GM18498 (cell line): ENCODE measurements at regions not wholly inside any gene's neighbourhood (a gene's known extent, or its start where the extent isn't known, plus 50 kb on each side); places are given as distances from the start of the nearest gene placed in this dataset.
"Not testable (repeated sequence)": the region's sequence is repeated elsewhere in the genome, so short reads cannot be mapped to it uniquely, and the experiment has no call there.

Experiments
- ATAC-seq: cut with Tn5 transposase; IDR thresholded peaks from one replicate; pipeline ENCODE4 v1.9.1; 2021; ENCODE audit warnings: mild to moderate bottlenecking, moderate library complexity; ENCODE audit not compliant: unreplicated experiment

DNA sequence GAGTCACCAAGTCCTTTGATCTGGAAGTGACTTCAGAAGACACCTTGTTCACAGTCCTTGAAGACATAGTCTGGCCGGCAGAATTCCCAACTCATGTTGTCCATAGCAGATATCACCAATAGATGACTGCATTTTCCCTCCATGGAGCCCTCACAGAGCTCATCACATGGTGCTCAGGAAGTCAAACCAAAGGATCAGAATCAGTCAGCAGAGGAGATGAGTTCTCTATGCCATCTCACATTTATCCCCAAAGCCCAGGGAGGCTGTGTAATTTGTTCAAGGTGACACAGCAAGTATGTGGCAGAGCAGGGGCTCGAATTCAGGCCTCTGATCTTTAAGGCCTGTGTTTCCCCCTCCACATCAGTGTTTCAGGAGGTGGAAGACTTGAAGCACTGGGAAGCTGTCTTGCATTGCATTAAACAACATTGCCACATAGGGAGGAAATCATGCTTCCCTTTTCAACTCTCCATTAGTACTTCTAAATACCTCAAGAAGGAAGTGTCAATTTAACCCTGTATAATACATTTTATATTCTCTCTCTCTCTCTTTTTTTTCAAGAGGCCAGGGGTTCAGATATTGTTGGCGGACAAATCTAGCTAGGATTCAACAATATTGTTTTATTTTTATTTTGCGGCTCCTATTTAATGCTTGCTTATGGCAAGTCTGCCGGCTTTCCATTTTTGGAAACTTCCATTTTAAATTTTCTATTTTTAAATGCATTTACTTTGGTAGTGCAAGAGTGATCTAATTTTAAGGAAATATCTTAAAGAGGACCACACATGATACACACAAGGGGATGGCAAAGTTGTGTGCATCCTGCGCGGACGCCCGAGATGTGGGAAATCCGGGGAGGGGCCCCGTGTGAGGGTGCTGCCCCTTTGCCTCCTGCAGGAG lies 61.9 kb downstream of the NPIPB5 start:
- not testable (repeated sequence) for ATAC-seq

DNA sequence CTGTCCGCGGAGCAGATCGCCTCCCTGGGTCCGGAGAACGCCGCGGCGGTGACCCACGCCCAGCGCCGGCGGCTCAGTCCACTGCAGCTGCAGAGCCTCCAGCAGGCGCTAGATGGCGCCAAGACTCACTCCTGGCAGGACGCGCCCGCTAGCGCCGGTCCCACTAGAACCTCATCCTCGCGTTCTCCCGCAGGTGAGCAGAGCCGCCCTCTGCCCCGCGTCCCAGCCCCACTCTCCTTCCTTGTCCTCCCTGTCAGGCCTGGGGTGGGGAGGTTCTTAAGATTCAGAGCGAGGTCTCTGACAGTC lies 62.5 kb downstream of the NPIPB5 start:
- ATAC-seq: peak; percentile 89

DNA sequence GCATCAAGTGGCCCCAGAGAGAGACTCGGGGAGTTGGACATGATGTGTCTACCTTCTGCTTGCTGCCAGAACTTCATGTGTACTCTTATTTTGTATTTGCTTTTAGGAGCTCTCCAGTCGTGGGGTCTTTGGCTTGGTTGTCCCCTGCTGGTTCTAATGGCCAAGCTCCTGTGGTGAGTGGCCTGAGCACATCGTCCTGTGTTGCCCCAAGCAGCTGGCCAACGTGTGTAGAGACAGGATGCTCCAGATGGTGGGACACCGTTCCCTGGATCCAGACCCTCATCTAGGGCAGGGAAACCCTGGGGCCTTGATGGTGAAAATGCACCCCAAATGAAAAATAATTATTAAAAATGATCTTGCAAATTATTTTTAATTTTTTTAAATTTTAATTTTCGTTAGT lies 65.8 kb downstream of the NPIPB5 start:
- not testable (repeated sequence) for ATAC-seq

DNA sequence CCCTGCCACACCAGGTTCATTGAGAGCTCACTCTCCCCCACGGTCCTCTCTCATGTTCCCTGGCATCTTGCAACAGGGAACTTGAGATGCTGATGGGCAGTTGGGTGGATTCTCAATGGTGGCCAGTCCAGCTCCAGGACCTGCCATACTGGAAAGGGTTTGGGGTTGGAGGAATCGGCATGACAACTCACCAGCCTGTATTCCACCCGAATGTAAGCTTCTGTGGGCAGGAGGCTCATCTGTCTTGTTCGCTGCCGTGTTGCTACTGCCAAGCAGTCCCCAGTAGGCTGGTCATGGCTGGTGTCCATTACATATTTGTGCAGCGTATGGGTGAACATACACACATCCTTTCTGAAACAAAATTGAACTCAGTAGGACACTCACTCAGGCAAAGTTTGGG lies 72.5 kb downstream of the NPIPB5 start:
- not testable (repeated sequence) for ATAC-seq

DNA sequence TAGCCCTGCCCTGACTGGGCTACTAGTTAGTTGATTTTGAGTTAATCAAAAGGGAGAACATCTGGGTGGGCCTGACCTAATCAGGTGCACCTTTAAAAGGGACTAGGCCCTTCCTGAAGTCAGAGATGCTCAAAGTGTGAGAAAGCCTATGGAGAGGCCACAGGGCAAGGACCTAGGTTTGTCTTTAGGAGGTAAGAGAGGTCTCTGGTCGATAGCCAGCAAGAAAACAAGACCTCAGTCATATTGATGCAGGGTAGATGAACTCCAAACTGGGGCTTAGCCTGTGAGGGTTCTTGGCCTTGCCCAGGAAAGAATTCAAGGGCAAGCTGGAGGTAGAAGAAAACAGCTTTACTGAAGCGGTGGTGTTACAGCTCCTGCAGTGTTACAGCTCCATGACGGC lies 73.8 kb downstream of the NPIPB5 start:
- not testable (repeated sequence) for ATAC-seq

DNA sequence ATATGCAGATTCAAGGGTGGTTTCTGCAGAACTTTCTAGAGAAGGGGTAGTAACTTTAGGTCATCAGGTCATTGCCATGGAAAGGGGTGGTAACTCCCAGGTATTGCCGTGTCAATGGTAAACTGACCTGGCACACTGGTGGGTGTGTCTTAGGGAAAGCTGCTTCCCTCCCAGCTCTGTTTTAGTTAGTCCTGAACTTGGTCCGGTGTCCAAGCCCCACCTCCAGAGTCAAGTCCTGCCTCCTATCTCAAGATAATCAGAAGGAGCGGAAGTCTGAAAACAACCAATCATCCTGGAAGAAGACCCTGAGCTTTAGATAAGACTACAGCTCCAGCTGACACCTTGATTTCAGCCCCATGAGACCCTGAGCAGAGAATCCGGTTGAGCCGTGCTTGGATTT lies 74.2 kb downstream of the NPIPB5 start:
- ATAC-seq: not testable (repeated sequence)

DNA sequence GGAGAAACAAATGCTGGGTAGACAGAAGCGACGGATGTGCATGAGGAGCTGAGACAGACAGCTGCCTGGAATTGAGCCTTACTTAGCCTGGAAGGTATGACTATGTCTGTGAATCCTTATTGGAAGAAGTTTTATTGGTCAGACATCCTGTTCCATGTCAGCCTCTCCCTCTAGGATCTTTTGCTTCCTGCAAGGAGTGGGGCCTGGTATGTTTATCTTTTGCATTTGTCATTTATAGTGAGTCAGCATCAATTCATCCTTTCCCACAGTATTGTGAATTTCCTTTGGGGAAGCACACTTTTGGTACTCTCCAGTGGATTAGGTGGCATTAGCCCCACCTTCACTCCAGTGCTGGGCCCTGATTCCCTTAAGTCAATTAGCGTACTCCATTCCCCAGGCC lies 74.7 kb downstream of the NPIPB5 start:
- ATAC-seq: not testable (repeated sequence)

DNA sequence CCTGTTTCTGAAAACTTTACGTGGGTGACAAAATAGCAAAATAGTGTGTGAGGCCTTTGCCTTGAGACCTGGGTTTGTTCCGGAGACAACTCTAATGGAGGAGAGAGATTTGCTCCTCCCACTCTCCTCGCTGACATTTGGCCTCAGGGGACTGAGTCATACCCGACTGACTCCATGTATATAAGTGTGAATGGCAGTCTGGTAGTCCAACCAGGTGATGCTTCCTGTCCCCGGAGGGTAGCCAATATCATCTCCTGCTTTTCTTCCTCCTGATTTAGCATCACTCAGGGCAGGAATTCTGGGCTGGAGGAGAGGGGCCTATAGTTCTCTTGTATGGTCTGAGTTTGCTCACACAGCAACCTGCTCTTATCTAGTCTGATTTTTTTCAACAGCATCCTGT lies 76.0 kb downstream of the NPIPB5 start:
- ATAC-seq: not testable (repeated sequence)

DNA sequence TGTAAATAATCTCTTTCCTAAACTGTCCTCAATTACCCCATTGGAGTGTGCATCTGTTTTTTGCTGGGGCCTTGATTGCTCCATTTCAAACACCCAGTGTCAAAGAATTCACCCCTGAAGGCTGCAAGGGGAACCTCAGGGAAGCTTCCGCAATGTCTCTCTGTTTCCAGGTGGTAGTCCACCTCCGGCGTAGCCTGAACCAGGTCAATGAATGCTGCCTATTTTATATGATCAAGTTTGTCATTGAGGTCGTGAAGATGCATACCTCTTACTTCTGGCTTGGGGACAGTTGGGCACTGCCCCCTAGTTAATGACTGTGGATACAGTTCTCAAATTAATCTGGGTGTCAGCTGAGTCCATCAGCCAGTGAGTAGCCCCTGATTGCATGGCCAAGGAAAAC lies 79.1 kb downstream of the NPIPB5 start:
- not testable (repeated sequence) for ATAC-seq

DNA sequence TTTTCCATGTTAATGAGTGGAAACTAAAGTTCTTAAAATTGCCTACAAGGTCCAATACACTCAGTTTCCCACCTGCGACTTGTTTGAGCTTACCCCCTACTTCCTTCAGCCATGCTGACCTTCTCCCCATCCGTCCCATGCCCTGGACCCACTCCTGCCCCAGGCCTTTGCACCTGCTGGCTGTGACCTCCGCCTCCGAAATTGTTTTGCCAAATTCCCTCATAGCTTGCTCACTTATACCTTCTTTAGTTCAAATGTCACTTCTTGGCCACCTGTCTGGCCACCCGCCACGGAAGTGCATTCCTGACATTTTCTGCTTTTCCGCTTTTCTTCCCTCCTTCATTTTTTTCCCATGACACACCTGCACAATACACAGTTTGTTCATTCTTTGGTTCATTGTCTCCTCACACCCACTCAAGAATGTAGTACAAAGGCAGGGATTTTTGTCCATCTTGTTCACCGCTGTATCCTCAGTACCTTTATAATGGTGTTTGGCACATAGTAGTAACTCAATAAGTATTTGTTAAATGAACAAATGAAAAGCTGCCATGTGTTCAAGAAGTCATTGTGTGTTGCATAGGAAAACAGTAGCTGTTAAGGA lies 85.9 kb downstream of the NPIPB5 start:
- not testable (repeated sequence) for ATAC-seq

DNA sequence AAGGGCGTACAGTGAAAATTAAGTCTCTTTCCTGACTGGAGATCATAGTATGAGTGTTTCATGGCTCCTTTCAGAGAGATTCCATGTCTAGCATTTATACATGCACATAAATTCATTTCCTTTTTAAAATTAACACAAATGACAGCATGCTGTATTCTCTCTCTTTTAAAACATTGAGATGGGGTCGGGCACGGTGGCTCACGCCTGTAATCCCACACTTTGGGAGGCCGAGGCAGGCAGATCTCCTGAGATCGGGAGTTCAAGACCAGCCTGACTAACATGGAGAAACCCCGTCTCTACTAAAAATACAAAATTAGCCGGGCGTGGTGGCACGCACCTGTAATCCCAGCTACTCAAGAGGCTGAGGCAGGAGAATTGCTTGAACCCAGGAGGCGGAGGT lies 93.1 kb downstream of the NPIPB5 start:
- ATAC-seq: not testable (repeated sequence)

DNA sequence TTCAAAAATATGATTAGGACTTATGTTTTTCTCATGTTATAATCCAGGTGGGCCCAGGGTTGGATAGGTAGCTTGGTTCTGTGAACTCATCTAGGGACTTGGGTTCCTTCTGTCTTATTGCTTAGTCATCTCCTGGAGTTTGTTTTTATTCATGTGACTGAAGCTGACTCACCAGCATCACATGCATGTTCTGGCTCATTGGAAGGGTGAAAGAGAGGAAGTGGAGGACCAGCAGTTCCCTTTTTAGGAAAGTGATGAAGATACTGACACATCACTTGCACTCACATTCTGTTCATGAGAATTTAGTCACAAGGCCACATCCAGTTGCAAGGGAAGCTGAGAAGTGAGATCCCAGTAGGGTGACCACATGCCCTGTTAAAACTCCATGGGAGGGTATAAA lies 95.9 kb downstream of the NPIPB5 start:
- not testable (repeated sequence) for ATAC-seq

DNA sequence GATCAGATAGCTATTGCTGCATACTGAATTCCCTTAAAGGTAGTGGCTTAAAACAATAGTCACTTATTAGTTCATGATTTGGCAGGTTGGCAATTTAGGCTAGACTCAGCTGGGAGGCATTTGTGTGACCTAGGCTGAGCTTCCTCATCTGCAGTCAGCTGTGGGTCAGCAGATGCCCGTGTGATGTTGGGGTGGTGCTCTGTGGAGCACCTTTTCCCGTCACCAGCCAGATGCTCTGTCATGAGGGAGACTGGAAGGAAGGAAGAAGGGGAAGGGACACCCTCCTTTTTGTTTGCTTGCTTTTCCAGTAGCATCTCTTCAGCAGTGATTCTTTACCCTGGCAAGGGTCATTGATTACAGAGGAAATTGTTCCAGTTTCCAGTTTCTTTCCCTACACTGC lies 99.1 kb downstream of the NPIPB5 start:
- not testable (repeated sequence) for ATAC-seq

DNA sequence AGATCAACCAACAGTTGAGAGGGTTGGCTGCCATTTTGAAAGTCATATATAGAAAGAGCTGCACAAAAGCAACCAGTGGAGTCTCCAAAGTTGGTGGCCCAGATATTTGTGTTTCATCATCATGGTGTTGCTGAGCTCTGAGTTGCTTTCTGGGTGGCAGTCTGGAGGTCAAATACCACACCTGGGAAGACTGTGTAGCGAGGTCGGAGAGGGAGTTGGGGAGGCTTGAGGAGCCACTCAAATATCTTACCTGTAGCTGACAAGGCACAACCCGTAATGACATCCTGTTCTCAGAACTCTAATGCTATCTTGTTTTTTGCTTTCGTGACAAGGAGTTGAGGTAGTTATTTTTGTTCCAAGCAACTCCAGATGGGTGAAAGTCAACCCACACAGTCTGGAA lies 100.4 kb downstream of the NPIPB5 start:
- not testable (repeated sequence) for ATAC-seq

DNA sequence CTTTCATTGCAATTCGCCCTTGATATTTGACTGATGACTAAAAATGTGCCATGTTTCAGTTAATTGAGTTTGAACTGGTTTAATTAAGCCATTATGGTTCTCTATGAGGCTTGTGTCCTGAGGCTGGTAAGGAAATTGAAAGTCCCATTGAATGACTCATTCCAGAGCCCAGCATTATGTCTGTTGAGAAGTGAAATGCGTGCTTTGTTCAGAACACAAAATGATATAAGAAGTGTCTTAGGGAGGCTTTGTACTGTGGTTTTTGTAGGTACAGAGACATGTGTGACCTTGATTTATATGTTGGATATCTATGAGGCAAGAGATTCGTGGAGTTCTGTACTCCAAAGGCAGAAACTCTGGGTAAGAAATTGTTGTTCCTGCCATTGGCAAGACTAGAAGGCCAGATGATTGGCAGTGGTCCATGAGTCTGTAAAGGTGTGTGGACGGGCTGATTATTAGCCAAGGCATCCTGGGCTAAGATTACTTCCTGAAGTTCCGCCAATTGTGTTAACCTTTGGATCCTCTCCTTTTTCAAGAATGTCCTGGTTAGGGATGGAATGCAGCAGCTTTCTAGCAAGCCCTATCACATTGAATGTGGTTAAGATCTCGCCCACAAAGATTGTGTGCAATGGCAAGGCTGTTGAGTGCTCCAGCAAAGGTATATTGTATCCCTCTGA lies 103.7 kb downstream of the NPIPB5 start:
- ATAC-seq: no peak

DNA sequence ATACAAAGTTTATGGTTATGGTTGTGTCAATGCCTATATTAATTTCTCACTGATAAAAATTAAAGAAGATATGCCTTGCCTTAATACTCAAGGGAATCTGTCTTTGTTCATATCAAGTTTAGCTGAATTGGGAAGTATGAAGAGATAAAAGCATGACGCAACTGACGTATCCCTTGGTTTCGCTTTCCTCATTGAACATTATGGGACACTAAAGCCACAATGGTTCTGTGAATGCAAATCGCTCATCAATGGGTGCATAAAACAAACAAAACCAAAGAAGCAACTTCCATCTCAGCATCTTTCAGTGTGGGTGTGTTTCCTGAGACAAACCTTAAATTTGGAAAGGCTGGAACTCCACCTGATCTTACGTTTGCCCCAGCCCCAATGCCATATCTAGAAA lies 108.2 kb downstream of the NPIPB5 start:
- no peak for ATAC-seq

DNA sequence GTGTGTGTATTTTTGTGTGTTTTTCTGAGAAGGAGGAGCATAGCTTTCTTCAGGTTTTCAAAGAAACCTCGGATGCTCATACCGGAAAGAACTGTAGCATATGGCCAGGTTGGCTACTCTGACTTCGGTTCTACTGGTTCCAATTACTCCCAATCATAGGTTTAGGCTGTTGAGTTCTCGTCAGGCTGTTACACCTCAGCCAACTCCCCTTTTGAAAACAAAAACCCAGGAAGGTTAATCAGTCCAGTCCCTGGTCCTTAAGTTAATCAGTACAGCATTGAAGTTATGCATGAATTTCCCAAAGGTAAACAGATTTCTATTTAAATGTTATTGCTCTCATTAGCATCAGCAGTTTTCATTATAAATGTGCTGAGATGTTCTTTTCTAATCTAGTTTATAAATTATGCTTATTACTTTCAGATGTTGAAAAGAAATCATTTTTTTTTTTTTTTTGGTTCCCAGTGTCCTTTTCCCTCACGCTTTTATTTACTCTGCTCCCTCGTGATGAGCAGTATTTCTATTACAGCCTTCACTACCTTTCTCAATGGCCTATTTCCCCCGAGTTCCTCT lies 111.0 kb downstream of the NPIPB5 start:
- no peak for ATAC-seq

DNA sequence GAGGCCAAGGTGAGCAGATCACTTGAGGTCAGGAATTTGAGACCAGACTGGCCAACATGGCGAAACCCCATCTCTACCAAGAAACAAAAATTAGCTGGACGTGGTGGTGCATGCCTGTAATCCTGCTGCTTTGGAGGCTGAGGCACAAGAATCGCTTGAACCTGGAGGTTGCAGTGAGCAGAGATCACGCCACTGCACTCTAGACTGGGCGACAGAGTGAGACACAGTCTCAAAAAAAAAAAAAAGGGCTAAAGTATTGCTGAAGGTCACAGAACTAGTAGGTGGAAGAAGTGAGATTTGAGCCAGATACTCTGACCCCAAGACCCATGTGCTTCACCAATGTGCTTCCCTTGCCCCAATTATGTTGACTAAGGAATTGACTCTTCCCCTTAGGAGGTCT lies 112.0 kb downstream of the NPIPB5 start:
- ATAC-seq: no peak

DNA sequence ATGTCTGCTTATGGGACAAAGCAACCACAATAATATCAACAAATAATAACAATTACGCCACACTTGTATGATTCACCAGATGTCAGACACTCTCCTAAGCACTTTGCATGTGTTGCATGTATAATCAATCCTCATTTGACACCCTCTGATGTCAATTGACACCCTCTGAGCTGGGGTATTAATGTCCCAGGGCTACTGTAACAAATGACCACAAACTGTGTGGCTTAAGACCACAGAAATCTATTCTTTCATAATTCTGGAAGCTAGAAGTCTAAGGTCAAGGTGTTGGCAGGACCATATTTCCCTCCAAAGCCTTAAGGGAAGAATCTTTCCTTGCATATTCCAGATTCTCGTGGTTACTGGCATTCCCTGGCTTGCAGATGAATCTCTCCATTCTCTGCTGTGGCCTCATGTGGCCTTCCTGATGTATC lies 112.7 kb downstream of the NPIPB5 start:
- ATAC-seq: no peak

DNA sequence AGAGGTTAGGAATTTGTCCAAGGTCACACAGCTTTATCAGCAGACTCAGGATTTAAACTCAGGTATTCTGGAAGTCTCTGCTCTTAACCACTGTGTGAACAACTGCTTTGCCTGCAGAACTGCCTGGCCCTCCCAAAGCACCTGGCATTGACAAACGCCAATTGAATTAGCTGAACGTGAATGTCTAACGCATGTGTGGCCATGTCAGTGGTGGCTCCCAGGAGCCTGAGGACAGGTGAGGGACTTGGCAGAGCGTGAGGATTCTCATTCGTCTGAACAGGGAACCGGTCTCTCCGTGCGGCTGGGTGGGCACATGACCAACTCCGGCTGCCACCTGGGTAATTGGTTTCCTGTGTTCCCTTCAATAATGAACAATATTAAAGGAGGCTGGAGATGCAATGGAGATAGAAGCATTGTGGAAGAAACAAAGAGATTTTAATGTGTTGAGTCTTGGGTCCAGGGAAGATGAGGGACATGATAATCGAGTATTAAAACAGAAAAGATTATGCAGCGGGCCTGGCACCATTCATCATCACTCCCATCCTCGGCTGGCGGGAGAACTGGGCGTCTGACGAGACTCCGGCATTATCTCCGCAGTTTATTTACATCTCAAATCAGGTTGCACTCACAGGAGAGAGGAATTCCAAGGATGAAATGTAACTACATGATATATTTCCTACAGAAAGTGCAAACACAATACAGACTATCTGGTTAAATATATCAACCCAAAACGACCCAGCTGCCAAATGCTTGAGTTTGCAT lies 113.5 kb downstream of the NPIPB5 start:
- no peak for ATAC-seq
